ENCODE measurements at regions not wholly inside any gene's neighbourhood (a gene's known extent, or its start where the extent isn't known, plus 50 kb on each side); places are given as distances from the start of the nearest gene placed in this dataset.

GRCh38 chr20:40803381-40803780 is 114.3 kb upstream of the MAFB start:
- no peaks in the 10 kb centered on the region for H3K79me2 ChIP-seq (ENCODE audit: control insufficient read depth, insufficient read depth, low read length)
- no peak overlapping the region for H3K27ac ChIP-seq (ENCODE audit: insufficient read depth, low read depth, low read length)
- H3K4me1 ChIP-seq (ENCODE audit: control insufficient read depth, extremely low read depth, insufficient read depth, low read length): no peaks in the 10 kb centered on the region
- dilution Hi-C loops (cut with MboI; ENCODE audit: extremely low pct_ligation_motif_present, low sequenced_read_pairs): no loop called here
- intact Hi-C loops (cut with micrococcal nuclease): loop anchor here (5.0 kb wide), 1 partner anchor 114 kb away; no protein-coding TSS in a partner anchor
- H3K9me3 ChIP-seq (replicated peaks; ENCODE audit: control insufficient read depth, insufficient read depth, low read length): no peaks in the 10 kb centered on the region
- no peak for FAIRE-seq
- DNase-seq (ENCODE audit: low read depth, low spot score): no peak
- no TSS peak for BruUV-seq (replicated peaks)
- no peak overlapping the region for H3K4me2 ChIP-seq (ENCODE audit: insufficient read depth, low read length)
- TF ChIP-seq POLR2AphosphoS5 (IDR thresholded peaks at IDR 0.05; ENCODE audit: insufficient read depth, low read depth, low read length) (no peak), FOS (IDR thresholded peaks at IDR 0.05; ENCODE audit: borderline replicate concordance, insufficient read depth, low read length) (no peak), GATA2 (IDR thresholded peaks at IDR 0.05; ENCODE audit: insufficient read depth, insufficient read length, low read depth, low read length) (no peak), EZH2 (IDR thresholded peaks at IDR 0.05; ENCODE audit: borderline replicate concordance, low read depth, low read length, severe bottlenecking) (no peak), POLR2A (IDR thresholded peaks at IDR 0.05; ENCODE audit: low read depth, low read length) (no peak), MYC (IDR thresholded peaks at IDR 0.05; ENCODE audit: low read depth, low read length) (no peak), CTCF (IDR thresholded peaks at IDR 0.05; ENCODE audit: extremely low read depth in 1 of 2, insufficient read depth in 1 of 2, low read depth in 1 of 2, low read length in 2 of 2) (no peak), MAX (IDR thresholded peaks at IDR 0.05; ENCODE audit: insufficient read depth, insufficient read length) (no peak)
- no peak overlapping the region for H2AFZ ChIP-seq (ENCODE audit: low read depth, low read length)
- no peaks in the 10 kb centered on the region for H4K20me1 ChIP-seq (replicated peaks; ENCODE audit: control insufficient read depth, extremely low read depth, insufficient read depth, low read length)
- no peak overlapping the region for H3K9ac ChIP-seq (replicated peaks; ENCODE audit: extremely low read depth, insufficient read depth, low read length)
- no peak overlapping the region for H3K4me3 ChIP-seq (replicated peaks in 1 of 3; ENCODE audit: insufficient read depth in 1 of 3, low read depth in 1 of 3, low read length in 3 of 3)
- ChIA-PET POLR2A (no interaction called here), CTCF (interaction anchor here (1.9 kb wide), 1 partner anchor 62 kb away, joined by 5 read pairs; no protein-coding TSS in a partner anchor)
- no peaks in the 10 kb centered on the region for H3K36me3 ChIP-seq (ENCODE audit: control insufficient read depth in 2 of 2, extremely low read depth in 1 of 2, insufficient read depth in 2 of 2, low read length in 2 of 2)
- no peaks in the 10 kb centered on the region for H3K27me3 ChIP-seq (ENCODE audit: control insufficient read depth in 2 of 2, insufficient read depth in 2 of 2, low read length in 2 of 2)
- no peaks in the 10 kb centered on the region for H3K9me1 ChIP-seq (replicated peaks; ENCODE audit: control insufficient read depth, extremely low read depth, insufficient read depth, low read length)
